GM20000 (cell line): ENCODE measurements at regions not wholly inside any gene's neighbourhood (a gene's known extent, or its start where the extent isn't known, plus 50 kb on each side); places are given as distances from the start of the nearest gene placed in this dataset.

Experiments
- DNase-seq: peaks from one replicate; pipeline ENCODE4 v3.0.0; 2012; ENCODE audit warnings: low spot score
- TF ChIP-seq, protein P1 (sequence below): IDR thresholded peaks from 2 replicates; pipeline ENCODE4 v1.5.1; 2012; ENCODE audit warnings: mild to moderate bottlenecking, control low read depth; ENCODE audit errors: extremely low read depth, missing control alignments

- no peak for DNase-seq
- TF ChIP-seq, protein P1, sequence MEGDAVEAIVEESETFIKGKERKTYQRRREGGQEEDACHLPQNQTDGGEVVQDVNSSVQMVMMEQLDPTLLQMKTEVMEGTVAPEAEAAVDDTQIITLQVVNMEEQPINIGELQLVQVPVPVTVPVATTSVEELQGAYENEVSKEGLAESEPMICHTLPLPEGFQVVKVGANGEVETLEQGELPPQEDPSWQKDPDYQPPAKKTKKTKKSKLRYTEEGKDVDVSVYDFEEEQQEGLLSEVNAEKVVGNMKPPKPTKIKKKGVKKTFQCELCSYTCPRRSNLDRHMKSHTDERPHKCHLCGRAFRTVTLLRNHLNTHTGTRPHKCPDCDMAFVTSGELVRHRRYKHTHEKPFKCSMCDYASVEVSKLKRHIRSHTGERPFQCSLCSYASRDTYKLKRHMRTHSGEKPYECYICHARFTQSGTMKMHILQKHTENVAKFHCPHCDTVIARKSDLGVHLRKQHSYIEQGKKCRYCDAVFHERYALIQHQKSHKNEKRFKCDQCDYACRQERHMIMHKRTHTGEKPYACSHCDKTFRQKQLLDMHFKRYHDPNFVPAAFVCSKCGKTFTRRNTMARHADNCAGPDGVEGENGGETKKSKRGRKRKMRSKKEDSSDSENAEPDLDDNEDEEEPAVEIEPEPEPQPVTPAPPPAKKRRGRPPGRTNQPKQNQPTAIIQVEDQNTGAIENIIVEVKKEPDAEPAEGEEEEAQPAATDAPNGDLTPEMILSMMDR: no peak
Measured at GRCh38 chr7:95691464-95691863, 80.9 kb upstream of the DYNC1I1 start.

GRCh38 chr7:95690367-95690947 is 81.9 kb upstream of the DYNC1I1 start:
- DNase-seq: peak; percentile 10

DNA sequence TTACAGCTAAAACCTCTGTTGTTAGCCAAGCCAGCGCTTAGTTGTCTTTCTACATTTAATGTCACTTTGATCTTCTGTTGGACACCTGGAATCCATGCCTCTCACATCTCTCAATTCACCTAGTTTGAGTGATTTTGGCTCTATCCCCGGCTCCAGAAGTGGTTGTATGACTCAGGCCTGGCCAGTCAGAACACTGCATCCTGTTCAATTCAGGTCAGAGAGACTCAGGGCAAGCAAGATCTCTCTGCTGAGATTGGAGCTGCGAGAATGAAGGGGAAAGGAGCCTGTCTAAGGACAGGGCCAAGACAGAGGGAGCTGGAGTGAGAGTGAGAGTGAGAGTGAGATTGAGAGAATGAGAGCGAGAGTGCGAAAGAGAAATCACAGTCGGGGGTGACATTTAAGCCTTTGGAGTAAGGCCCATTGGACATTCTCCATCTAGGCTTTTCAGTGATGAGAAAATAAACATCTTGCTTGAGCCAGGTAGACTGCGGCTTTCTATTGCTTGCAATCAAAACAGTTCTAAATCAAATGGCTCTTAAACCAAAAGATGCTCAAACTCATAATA is 83.3 kb upstream of the DYNC1I1 start:
- no peak for DNase-seq

More at GRCh38 chr7:95690367-95690947, 81.9 kb upstream of the DYNC1I1 start:
- TF ChIP-seq, protein P1: peak; percentile 5

GRCh38 chr7:95687759-95688343 is 84.5 kb upstream of the DYNC1I1 start:
- DNase-seq: no peak
- TF ChIP-seq, protein P1: no peak

More for the DNA sequence above, 83.3 kb upstream of the DYNC1I1 start:
- TF ChIP-seq, protein P1: no peak

- TF ChIP-seq, protein P1: peak; percentile 12
- DNase-seq: peak; percentile 13
Measured at GRCh38 chr7:95686109-95686508, 86.2 kb upstream of the DYNC1I1 start.

GRCh38 chr7:95684505-95684904 is 87.8 kb upstream of the DYNC1I1 start:
- TF ChIP-seq, protein P1: no peak
- DNase-seq: no peak

DNA sequence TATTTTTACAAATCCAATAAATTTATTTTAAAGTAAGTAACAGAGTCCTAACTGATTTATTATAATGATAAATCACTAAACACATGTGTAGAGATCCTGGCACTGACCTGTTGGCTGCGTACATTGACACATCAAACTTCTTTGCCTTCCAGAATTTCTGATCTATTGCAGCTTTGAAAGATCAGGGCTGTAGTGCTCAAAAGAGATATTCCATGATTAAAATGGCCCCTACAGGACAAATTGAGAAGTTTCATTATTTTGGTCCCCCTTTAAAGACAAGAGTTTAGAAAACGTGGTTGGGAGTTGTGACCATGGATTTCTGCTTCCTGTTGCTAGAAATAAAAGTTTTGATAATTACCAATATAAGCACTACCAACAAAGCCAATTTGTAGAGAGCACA is 87.7 kb upstream of the PDK4 start:
- TF ChIP-seq, protein P1: no peak
- peak; percentile 8 for DNase-seq
